K562 (cell line): ENCODE measurements at regions not wholly inside any gene's neighbourhood (a gene's known extent, or its start where the extent isn't known, plus 50 kb on each side); places are given as distances from the start of the nearest gene placed in this dataset.
"Not testable (repeated sequence)": the region's sequence is repeated elsewhere in the genome, so short reads cannot be mapped to it uniquely, and the experiment has no call there.

ENCODE experiments used
- ARNT ChIP-seq, 2 experiments: fragments of 450-650 bp; IDR thresholded peaks; 2 replicates each; pipeline ENCODE4 v1.6.1; 2016; ENCODE audit warnings: mild to moderate bottlenecking in 1 of 2
- BRD4 ChIP-seq: fragments of 200-600 bp; sonication (generic); IDR thresholded peaks from 2 replicates; pipeline ENCODE4 v1.6.1; 2017; ENCODE audit warnings: inconsistent platforms
- CREB1 ChIP-seq, 2 experiments: sonication (generic) in 1 of 2; formaldehyde crosslinking in 1 of 2; IDR thresholded peaks; 2 replicates each; pipeline versions ENCODE4 v1.6.1 to v1.8.0; 2012 to 2022; ENCODE audit warnings: inconsistent platforms in 1 of 2, mild to moderate bottlenecking in 1 of 2, missing genetic modification reagents in 1 of 2, moderate library complexity in 1 of 2
- ELF4 ChIP-seq: fragments of 450-650 bp; formaldehyde crosslinking; IDR thresholded peaks from 2 replicates; pipeline ENCODE4 v1.4.0; 2022; ENCODE audit warnings: missing genetic modification characterization
- EP300 ChIP-seq: IDR thresholded peaks from 2 replicates; pipeline ENCODE4 v1.6.1; 2012; ENCODE audit warnings: low read length, improper control_type of control experiment
- KLF1 ChIP-seq: fragments of 450-650 bp; IDR thresholded peaks from 2 replicates; pipeline ENCODE4 v1.6.1; 2016; ENCODE audit warnings: missing genetic modification characterization, missing compliant biosample characterization
- NR2C2 ChIP-seq, 2 experiments: fragments of 200-800 bp in 1 of 2; sonication (Bioruptor generic) in 1 of 2; sonication (generic) in 1 of 2; formaldehyde crosslinking in 1 of 2; IDR thresholded peaks; 2 replicates each; pipeline versions ENCODE4 v1.6.1 to v1.8.0; 2016 to 2022; ENCODE audit warnings: mild to moderate bottlenecking in 1 of 2, missing compliant biosample characterization in 1 of 2, missing genetic modification characterization in 1 of 2, missing genetic modification reagents in 1 of 2
- POLR2A ChIP-seq: fragments of 450-650 bp; conservative IDR thresholded peaks from 2 replicates; pipeline ENCODE4 v1.6.1; 2016
- RCOR1 ChIP-seq, 2 experiments: IDR thresholded peaks; 2 replicates each; pipeline ENCODE4 v1.6.1; 2012; ENCODE audit warnings: low read depth in 2 of 2, low read length in 2 of 2, borderline replicate concordance in 1 of 2, improper control_type of control experiment in 1 of 2
- TF ChIP-seq, protein P1 (sequence below), 3 experiments: IDR thresholded peaks in 2 of 3; conservative IDR thresholded peaks in 1 of 3; 2 replicates each; pipeline ENCODE4 v1.5.1; 2011 to 2012; ENCODE audit warnings: low read length in 3 of 3, mild to moderate bottlenecking in 3 of 3, control low read depth in 2 of 3, improper control_type of control experiment in 1 of 3, inconsistent platforms in 1 of 3, low read depth in 1 of 3, mixed read lengths in 1 of 3, moderate library complexity in 1 of 3; ENCODE audit not compliant: insufficient read depth in 2 of 3
- TF ChIP-seq, protein P2 (sequence below): fragments of 450-650 bp; formaldehyde crosslinking; IDR thresholded peaks from 2 replicates; pipeline ENCODE4 v1.4.0; 2020; ENCODE audit warnings: mild to moderate bottlenecking, moderate library complexity
- TF ChIP-seq, protein P3 (sequence below): fragments of 250-450 bp; sonication (Bioruptor Pico); IDR thresholded peaks from 2 replicates; pipeline ENCODE4 v1.5.1; 2021; ENCODE audit warnings: mild to moderate bottlenecking

DNA sequence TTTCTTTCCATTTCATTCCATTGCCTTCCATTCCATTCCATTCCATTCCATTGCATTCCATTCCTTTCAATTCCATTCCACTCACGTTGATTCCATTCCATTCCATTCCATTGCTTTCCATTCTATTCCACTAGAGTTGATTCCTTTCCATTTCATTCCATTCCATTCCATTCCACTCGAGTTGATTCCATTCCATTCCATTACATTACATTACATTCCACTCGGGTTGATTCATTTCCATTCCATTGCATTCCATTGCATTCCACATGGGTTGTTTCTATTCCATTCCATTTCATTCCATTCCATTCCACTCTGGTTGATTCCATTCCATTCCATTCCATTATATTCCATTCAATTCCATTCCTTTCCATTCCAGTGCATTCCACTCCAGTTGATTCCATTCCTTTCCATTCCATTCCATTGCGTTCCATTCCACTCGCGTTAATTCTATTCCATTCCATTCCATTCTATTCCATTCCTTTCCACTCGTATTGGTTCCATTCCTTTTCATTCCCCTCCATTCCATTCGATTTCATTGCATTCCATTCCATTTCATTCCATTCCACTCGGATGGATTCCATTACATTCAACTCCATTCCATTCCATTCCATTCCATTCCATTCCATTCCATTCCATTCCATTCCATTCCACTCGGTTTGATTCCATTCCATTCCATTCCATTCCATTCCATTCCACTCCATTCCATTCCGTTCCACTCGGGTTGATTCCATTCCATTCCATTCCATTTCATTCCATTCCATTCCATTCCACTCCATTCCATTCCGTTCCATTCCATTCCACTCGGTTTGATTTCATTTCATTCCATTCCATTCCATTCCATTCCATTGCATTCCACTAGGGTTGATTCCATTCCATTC is 1139.1 kb downstream of the RPIA start:
- not testable (repeated sequence) for TF ChIP-seq ELF4 (CRISPR knock-in tag); BRD4; POLR2A; NR2C2 (CRISPR knock-in tag; IDR thresholded peaks at IDR 0.05); NR2C2 (tag; IDR thresholded peaks at IDR 0.05); ARNT (IDR thresholded peaks at IDR 0.05); KLF1; CREB1 (IDR thresholded peaks at IDR 0.05); CREB1 (CRISPR knock-in tag; IDR thresholded peaks at IDR 0.05); RCOR1 (IDR thresholded peaks at IDR 0.05; ENCODE audit: borderline replicate concordance in 1 of 2, low read depth in 2 of 2, low read length in 2 of 2); EP300
- TF ChIP-seq, protein P1, sequence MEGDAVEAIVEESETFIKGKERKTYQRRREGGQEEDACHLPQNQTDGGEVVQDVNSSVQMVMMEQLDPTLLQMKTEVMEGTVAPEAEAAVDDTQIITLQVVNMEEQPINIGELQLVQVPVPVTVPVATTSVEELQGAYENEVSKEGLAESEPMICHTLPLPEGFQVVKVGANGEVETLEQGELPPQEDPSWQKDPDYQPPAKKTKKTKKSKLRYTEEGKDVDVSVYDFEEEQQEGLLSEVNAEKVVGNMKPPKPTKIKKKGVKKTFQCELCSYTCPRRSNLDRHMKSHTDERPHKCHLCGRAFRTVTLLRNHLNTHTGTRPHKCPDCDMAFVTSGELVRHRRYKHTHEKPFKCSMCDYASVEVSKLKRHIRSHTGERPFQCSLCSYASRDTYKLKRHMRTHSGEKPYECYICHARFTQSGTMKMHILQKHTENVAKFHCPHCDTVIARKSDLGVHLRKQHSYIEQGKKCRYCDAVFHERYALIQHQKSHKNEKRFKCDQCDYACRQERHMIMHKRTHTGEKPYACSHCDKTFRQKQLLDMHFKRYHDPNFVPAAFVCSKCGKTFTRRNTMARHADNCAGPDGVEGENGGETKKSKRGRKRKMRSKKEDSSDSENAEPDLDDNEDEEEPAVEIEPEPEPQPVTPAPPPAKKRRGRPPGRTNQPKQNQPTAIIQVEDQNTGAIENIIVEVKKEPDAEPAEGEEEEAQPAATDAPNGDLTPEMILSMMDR (IDR thresholded peaks at IDR 0.05 in 2 of 3, conservative IDR thresholded peaks at IDR 0.05 in 1 of 3; ENCODE audit: insufficient read depth in 2 of 3, low read depth in 1 of 3, low read length in 3 of 3): not testable (repeated sequence)
- TF ChIP-seq, protein P2, sequence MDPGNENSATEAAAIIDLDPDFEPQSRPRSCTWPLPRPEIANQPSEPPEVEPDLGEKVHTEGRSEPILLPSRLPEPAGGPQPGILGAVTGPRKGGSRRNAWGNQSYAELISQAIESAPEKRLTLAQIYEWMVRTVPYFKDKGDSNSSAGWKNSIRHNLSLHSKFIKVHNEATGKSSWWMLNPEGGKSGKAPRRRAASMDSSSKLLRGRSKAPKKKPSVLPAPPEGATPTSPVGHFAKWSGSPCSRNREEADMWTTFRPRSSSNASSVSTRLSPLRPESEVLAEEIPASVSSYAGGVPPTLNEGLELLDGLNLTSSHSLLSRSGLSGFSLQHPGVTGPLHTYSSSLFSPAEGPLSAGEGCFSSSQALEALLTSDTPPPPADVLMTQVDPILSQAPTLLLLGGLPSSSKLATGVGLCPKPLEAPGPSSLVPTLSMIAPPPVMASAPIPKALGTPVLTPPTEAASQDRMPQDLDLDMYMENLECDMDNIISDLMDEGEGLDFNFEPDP (CRISPR knock-in tag): not testable (repeated sequence)
- TF ChIP-seq, protein P3, sequence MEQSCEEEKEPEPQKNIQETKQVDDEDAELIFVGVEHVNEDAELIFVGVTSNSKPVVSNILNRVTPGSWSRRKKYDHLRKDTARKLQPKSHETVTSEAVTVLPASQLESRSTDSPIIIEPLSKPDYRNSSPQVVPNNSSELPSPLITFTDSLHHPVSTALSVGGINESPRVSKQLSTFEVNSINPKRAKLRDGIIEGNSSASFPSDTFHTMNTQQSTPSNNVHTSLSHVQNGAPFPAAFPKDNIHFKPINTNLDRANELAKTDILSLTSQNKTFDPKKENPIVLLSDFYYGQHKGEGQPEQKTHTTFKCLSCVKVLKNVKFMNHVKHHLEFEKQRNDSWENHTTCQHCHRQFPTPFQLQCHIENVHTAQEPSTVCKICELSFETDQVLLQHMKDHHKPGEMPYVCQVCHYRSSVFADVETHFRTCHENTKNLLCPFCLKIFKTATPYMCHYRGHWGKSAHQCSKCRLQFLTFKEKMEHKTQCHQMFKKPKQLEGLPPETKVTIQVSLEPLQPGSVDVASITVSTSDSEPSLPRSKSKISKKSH (CRISPR knock-in tag): not testable (repeated sequence)
